ENCODE measurements at regions not wholly inside any gene's neighbourhood (a gene's known extent, or its start where the extent isn't known, plus 50 kb on each side); places are given as distances from the start of the nearest gene placed in this dataset.

DNA sequence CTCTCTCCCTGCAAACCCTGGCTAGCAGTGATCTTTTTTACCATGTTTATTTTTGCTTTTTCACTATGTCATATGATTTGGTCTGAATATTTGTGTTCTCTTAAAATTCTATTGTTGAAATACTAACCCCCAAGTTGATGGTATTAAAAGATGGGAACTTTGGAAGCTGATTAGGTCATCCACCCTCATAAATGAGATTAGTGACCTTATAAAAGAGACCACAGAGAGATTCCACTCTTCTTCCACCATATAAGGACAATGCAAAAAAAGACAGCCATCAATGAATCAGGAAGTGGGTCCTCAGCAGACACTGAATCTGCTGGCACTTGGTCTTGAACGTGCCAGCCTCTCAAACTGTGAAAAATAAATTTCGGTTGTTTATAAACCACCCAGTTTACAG is 112.8 kb upstream of the KCND2 start:
- TF ChIP-seq, protein P1, sequence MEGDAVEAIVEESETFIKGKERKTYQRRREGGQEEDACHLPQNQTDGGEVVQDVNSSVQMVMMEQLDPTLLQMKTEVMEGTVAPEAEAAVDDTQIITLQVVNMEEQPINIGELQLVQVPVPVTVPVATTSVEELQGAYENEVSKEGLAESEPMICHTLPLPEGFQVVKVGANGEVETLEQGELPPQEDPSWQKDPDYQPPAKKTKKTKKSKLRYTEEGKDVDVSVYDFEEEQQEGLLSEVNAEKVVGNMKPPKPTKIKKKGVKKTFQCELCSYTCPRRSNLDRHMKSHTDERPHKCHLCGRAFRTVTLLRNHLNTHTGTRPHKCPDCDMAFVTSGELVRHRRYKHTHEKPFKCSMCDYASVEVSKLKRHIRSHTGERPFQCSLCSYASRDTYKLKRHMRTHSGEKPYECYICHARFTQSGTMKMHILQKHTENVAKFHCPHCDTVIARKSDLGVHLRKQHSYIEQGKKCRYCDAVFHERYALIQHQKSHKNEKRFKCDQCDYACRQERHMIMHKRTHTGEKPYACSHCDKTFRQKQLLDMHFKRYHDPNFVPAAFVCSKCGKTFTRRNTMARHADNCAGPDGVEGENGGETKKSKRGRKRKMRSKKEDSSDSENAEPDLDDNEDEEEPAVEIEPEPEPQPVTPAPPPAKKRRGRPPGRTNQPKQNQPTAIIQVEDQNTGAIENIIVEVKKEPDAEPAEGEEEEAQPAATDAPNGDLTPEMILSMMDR (conservative IDR thresholded peaks at IDR 0.05; ENCODE audit: low read depth, low read length) = no peak
- TF ChIP-seq POLR2A (IDR thresholded peaks at IDR 0.05; ENCODE audit: low read depth, low read length) (no peak), MXI1 (IDR thresholded peaks at IDR 0.05; ENCODE audit: borderline replicate concordance, low read depth, low read length) (no peak), RFX5 (IDR thresholded peaks at IDR 0.05; ENCODE audit: low read depth, low read length) (no peak), RCOR1 (IDR thresholded peaks at IDR 0.05; ENCODE audit: insufficient replicate concordance, low read length) (no peak), NFE2L2 (IDR thresholded peaks at IDR 0.05; ENCODE audit: low read depth, low read length) (no peak), SMC3 (IDR thresholded peaks at IDR 0.05; ENCODE audit: low read depth, low read length) (no peak), MAZ (IDR thresholded peaks at IDR 0.05; ENCODE audit: borderline replicate concordance, low read depth, low read length) (no peak), MAFK (IDR thresholded peaks at IDR 0.05; ENCODE audit: low read depth, low read length) (no peak)
- TF ChIP-seq, protein P2, sequence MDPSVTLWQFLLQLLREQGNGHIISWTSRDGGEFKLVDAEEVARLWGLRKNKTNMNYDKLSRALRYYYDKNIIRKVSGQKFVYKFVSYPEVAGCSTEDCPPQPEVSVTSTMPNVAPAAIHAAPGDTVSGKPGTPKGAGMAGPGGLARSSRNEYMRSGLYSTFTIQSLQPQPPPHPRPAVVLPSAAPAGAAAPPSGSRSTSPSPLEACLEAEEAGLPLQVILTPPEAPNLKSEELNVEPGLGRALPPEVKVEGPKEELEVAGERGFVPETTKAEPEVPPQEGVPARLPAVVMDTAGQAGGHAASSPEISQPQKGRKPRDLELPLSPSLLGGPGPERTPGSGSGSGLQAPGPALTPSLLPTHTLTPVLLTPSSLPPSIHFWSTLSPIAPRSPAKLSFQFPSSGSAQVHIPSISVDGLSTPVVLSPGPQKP (IDR thresholded peaks at IDR 0.05; ENCODE audit: borderline replicate concordance, low read depth, low read length) = no peak

All from IMR-90 (cell line).